WTC11 (cell line): ENCODE measurements at regions not wholly inside any gene's neighbourhood (a gene's known extent, or its start where the extent isn't known, plus 50 kb on each side); places are given as distances from the start of the nearest gene placed in this dataset.

ENCODE experiments used
- ARID4B ChIP-seq: sonication (generic); formaldehyde crosslinking; IDR thresholded peaks from 2 replicates; pipeline ENCODE4 v1.8.0; 2023; ENCODE audit warnings: missing genetic modification reagents, mild to moderate bottlenecking, borderline replicate concordance
- CBFB ChIP-seq: sonication (generic); formaldehyde crosslinking; IDR thresholded peaks from 2 replicates; pipeline ENCODE4 v1.8.1; 2022; ENCODE audit warnings: mild to moderate bottlenecking, low read depth, missing genetic modification reagents
- CREM ChIP-seq: sonication (generic); formaldehyde crosslinking; IDR thresholded peaks from 2 replicates; pipeline ENCODE4 v1.8.1; 2022; ENCODE audit warnings: mild to moderate bottlenecking, missing genetic modification reagents, moderate library complexity
- HMGA2 ChIP-seq: fragments of 250-450 bp; sonication (Bioruptor Pico); IDR thresholded peaks from 2 replicates; pipeline ENCODE4 v1.4.0; 2021; ENCODE audit warnings: mild to moderate bottlenecking, moderate library complexity
- HMGXB4 ChIP-seq: sonication (generic); formaldehyde crosslinking; IDR thresholded peaks from 2 replicates; pipeline ENCODE4 v1.8.1; 2023; ENCODE audit warnings: mild to moderate bottlenecking, moderate library complexity, missing genetic modification reagents
- NFATC4 ChIP-seq: fragments of 250-450 bp; sonication (Bioruptor Pico); IDR thresholded peaks from 2 replicates; pipeline ENCODE4 v1.9.0; 2021; ENCODE audit warnings: mild to moderate bottlenecking
- NFYB ChIP-seq: sonication (generic); formaldehyde crosslinking; conservative IDR thresholded peaks from 2 replicates; pipeline ENCODE4 v1.8.0; 2022; ENCODE audit warnings: low read depth, missing genetic modification reagents
- NR3C1 ChIP-seq: sonication (generic); formaldehyde crosslinking; conservative IDR thresholded peaks from 2 replicates; pipeline ENCODE4 v1.8.1; 2023; ENCODE audit warnings: low read depth, mild to moderate bottlenecking, missing genetic modification reagents
- TEAD1 ChIP-seq: sonication (generic); formaldehyde crosslinking; IDR thresholded peaks from 2 replicates; pipeline ENCODE4 v1.8.0; 2022; ENCODE audit warnings: mild to moderate bottlenecking, missing genetic modification reagents
- USF1 ChIP-seq: sonication (generic); formaldehyde crosslinking; IDR thresholded peaks from 2 replicates; pipeline ENCODE4 v1.8.0; 2022; ENCODE audit warnings: mild to moderate bottlenecking, missing genetic modification reagents
- ZNF219 ChIP-seq: sonication (generic); formaldehyde crosslinking; IDR thresholded peaks from 2 replicates; pipeline ENCODE4 v1.8.0; 2023; ENCODE audit warnings: missing genetic modification reagents, mild to moderate bottlenecking, borderline replicate concordance
- ZNF281 ChIP-seq: sonication (generic); formaldehyde crosslinking; IDR thresholded peaks from 2 replicates; pipeline ENCODE4 v1.8.0; 2023; ENCODE audit warnings: mild to moderate bottlenecking, missing genetic modification reagents
- ZNF317 ChIP-seq: sonication (generic); formaldehyde crosslinking; IDR thresholded peaks from 2 replicates; pipeline ENCODE4 v1.8.1; 2023; ENCODE audit warnings: low read depth, mild to moderate bottlenecking, moderate library complexity, missing genetic modification reagents, borderline replicate concordance
- ZNF512 ChIP-seq: sonication (generic); formaldehyde crosslinking; IDR thresholded peaks from 2 replicates; pipeline ENCODE4 v1.8.1; 2022; ENCODE audit warnings: missing genetic modification reagents, borderline replicate concordance
- ZNF671 ChIP-seq: fragments of 250-450 bp; sonication (Bioruptor Pico); IDR thresholded peaks from 2 replicates; pipeline ENCODE4 v1.8.0; 2021; ENCODE audit warnings: mild to moderate bottlenecking

GRCh38 chr2:16238786-16239185 lies 298.4 kb downstream of the MYCN start (continued):
- TF ChIP-seq ZNF512 (CRISPR knock-in tag), result no peak
- TF ChIP-seq NFYB (CRISPR knock-in tag), result no peak
- TF ChIP-seq ZNF219 (CRISPR knock-in tag), result no peak
- no peak for TF ChIP-seq CREM (CRISPR knock-in tag)
- no peak for TF ChIP-seq NFATC4
- TF ChIP-seq HMGA2 (CRISPR knock-in tag), result no peak
- no peak for TF ChIP-seq ZNF671 (CRISPR knock-in tag)
- TF ChIP-seq ZNF317 (CRISPR knock-in tag), result no peak
- TF ChIP-seq ARID4B (CRISPR knock-in tag), result no peak
- TF ChIP-seq USF1 (CRISPR knock-in tag), result no peak
- TF ChIP-seq ZNF281 (CRISPR knock-in tag), result no peak
- no peak for TF ChIP-seq NR3C1 (CRISPR knock-in tag)
- no peak for TF ChIP-seq TEAD1 (CRISPR knock-in tag)
- TF ChIP-seq HMGXB4 (CRISPR knock-in tag), result no peak
- no peak for TF ChIP-seq CBFB
- TF ChIP-seq, all 79 proteins: peak for 0
